Panc1 (cell line): ENCODE measurements at regions not wholly inside any gene's neighbourhood (a gene's known extent, or its start where the extent isn't known, plus 50 kb on each side); places are given as distances from the start of the nearest gene placed in this dataset.

Experiments
- ATAC-seq: fragments of 200-7000 bp; cut with Tn5 transposase; 2 replicates; pipeline ENCODE4 v1.9.1; 2020; ENCODE audit warnings: mild to moderate bottlenecking, moderate library complexity
- BruUV-seq: library from RNA; stranded (reverse); fragments of 400-500 nt; replicated peaks from 2 replicates; lab custom pipeline; 2021; lab: Mats Ljungman, UMichigan
- CTCF ChIA-PET: fragments of 300-600 bp; sonication (Branson Sonifier 250); formaldehyde crosslinking; loops from one replicate; lab custom pipeline; 2022; ENCODE audit warnings: antibody characterized with exemption; lab: Charles Lee
- POLR2A ChIA-PET: fragments of 300-600 bp; sonication (Branson Sonifier 250); formaldehyde crosslinking; loops from one replicate; lab custom pipeline; 2022; ENCODE audit warnings: antibody characterized with exemption; lab: Charles Lee
- DNase-seq: peaks from one replicate; pipeline ENCODE4 v3.0.0-alpha.2; 2010; ENCODE audit warnings: low read depth, low spot score
- H3K27ac ChIP-seq: 2 replicates; pipeline ENCODE4 v1.5.1; 2011; ENCODE audit warnings: mild to moderate bottlenecking, low read length, inconsistent platforms
- H3K27me3 ChIP-seq: fragments of 200-500 bp; sonication (Bioruptor generic); 2 replicates; pipeline ENCODE4 v1.6.0; 2014; ENCODE audit warnings: low read length, inconsistent platforms; ENCODE audit not compliant: control insufficient read depth, insufficient read depth
- H3K36me3 ChIP-seq: fragments of 200-500 bp; sonication (Bioruptor generic); 2 replicates; pipeline ENCODE4 v1.5.1; 2014; ENCODE audit warnings: inconsistent platforms, mild to moderate bottlenecking, low read length, moderate library complexity; ENCODE audit not compliant: control insufficient read depth, insufficient read depth
- H3K4me1 ChIP-seq: 2 replicates; pipeline ENCODE4 v1.5.1; 2011; ENCODE audit warnings: inconsistent platforms, mild to moderate bottlenecking, low read length, moderate library complexity; ENCODE audit not compliant: control insufficient read depth, insufficient read depth
- H3K4me3 ChIP-seq, 2 experiments: 2 replicates each; pipeline ENCODE4 v1.5.1; 2011 to 2012; ENCODE audit warnings: low read depth in 2 of 2, low read length in 2 of 2, mild to moderate bottlenecking in 2 of 2, inconsistent platforms in 1 of 2, moderate library complexity in 1 of 2
- H3K9me3 ChIP-seq: fragments of 200-500 bp; sonication (Bioruptor generic); 2 replicates; pipeline ENCODE4 v1.5.1; 2014; ENCODE audit warnings: low read depth, mild to moderate bottlenecking, inconsistent platforms, low read length, moderate library complexity; ENCODE audit not compliant: control insufficient read depth, insufficient read depth
- POLR2AphosphoS5 ChIP-seq: IDR thresholded peaks from 2 replicates; pipeline ENCODE4 v1.6.1; 2012; ENCODE audit warnings: mild to moderate bottlenecking, low read depth, low read length, moderate library complexity
- SIN3A ChIP-seq: IDR thresholded peaks from 2 replicates; pipeline ENCODE4 v1.6.1; 2012; ENCODE audit warnings: low read depth, mild to moderate bottlenecking, low read length, moderate library complexity, borderline replicate concordance; ENCODE audit not compliant: insufficient read depth
- TCF7L2 ChIP-seq: IDR thresholded peaks from 2 replicates; pipeline ENCODE4 v1.6.1; 2011; ENCODE audit warnings: mild to moderate bottlenecking, low read depth, low read length, inconsistent platforms
- in situ Hi-C: cut with HindIII; loops from 2 replicates; pipeline ENCODE4 v1.10.0; 2016; ENCODE audit warnings: low sequenced_read_pairs, low pct_unique_long_range_greater_than_20kb
- intact Hi-C: fragments of 100-400 bp; cut with micrococcal nuclease; formaldehyde crosslinking; loops from one replicate; pipeline ENCODE4 v1.10.0; 2022; ENCODE audit not compliant: unreplicated experiment
- TF ChIP-seq, protein P1 (sequence below), 2 experiments: IDR thresholded peaks; 2 replicates each; pipeline ENCODE4 v1.6.1; 2011 to 2012; ENCODE audit warnings: low read depth in 2 of 2, control low read depth in 1 of 2, low read length in 1 of 2, mild to moderate bottlenecking in 1 of 2, moderate library complexity in 1 of 2; ENCODE audit not compliant: insufficient read depth in 1 of 2
- TF ChIP-seq, protein P2 (sequence below): fragments of 450-650 bp; IDR thresholded peaks from 2 replicates; pipeline ENCODE4 v1.5.1; 2017; ENCODE audit warnings: mild to moderate bottlenecking

DNA sequence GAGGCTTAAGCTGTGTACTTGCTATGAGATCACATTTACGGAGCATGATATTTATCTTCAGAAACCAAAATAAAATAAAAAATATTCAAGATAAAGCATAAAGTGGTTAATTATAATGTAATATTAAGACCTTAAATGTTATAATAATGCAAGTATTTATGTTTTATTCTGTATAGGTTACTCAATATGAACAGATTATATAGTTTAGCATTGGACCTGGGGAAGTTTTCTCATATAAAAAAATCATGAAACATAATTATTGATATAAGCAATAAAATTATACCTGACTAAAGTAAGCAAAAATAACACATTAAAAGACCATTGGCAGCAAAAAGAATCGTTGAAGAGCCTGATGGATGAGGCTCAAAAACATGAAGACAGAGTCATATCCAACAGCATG lies 516.2 kb downstream of the SLC16A7 start:
- Histone ChIP-seq H3K27me3 (no peaks in the 10 kb centered on the region), H3K4me1 (no peaks in the 10 kb centered on the region), H3K36me3 (no peaks in the 10 kb centered on the region), H3K9me3 (no peaks in the 10 kb centered on the region), H3K4me3 (no peak overlapping the region), H3K27ac (no peak overlapping the region)
- TF ChIP-seq SIN3A, result no peak
- TF ChIP-seq TCF7L2, result no peak
- TF ChIP-seq, protein P1, sequence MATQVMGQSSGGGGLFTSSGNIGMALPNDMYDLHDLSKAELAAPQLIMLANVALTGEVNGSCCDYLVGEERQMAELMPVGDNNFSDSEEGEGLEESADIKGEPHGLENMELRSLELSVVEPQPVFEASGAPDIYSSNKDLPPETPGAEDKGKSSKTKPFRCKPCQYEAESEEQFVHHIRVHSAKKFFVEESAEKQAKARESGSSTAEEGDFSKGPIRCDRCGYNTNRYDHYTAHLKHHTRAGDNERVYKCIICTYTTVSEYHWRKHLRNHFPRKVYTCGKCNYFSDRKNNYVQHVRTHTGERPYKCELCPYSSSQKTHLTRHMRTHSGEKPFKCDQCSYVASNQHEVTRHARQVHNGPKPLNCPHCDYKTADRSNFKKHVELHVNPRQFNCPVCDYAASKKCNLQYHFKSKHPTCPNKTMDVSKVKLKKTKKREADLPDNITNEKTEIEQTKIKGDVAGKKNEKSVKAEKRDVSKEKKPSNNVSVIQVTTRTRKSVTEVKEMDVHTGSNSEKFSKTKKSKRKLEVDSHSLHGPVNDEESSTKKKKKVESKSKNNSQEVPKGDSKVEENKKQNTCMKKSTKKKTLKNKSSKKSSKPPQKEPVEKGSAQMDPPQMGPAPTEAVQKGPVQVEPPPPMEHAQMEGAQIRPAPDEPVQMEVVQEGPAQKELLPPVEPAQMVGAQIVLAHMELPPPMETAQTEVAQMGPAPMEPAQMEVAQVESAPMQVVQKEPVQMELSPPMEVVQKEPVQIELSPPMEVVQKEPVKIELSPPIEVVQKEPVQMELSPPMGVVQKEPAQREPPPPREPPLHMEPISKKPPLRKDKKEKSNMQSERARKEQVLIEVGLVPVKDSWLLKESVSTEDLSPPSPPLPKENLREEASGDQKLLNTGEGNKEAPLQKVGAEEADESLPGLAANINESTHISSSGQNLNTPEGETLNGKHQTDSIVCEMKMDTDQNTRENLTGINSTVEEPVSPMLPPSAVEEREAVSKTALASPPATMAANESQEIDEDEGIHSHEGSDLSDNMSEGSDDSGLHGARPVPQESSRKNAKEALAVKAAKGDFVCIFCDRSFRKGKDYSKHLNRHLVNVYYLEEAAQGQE (IDR thresholded peaks at IDR 0.05; ENCODE audit: insufficient read depth in 1 of 2, low read depth in 2 of 2, low read length in 1 of 2), result no peak
- TF ChIP-seq, protein P2, sequence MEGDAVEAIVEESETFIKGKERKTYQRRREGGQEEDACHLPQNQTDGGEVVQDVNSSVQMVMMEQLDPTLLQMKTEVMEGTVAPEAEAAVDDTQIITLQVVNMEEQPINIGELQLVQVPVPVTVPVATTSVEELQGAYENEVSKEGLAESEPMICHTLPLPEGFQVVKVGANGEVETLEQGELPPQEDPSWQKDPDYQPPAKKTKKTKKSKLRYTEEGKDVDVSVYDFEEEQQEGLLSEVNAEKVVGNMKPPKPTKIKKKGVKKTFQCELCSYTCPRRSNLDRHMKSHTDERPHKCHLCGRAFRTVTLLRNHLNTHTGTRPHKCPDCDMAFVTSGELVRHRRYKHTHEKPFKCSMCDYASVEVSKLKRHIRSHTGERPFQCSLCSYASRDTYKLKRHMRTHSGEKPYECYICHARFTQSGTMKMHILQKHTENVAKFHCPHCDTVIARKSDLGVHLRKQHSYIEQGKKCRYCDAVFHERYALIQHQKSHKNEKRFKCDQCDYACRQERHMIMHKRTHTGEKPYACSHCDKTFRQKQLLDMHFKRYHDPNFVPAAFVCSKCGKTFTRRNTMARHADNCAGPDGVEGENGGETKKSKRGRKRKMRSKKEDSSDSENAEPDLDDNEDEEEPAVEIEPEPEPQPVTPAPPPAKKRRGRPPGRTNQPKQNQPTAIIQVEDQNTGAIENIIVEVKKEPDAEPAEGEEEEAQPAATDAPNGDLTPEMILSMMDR, result no peak
- no peak for TF ChIP-seq POLR2AphosphoS5
- BruUV-seq, result no TSS peak
- DNase-seq (no peak), ATAC-seq (no peak)
- ChIA-PET CTCF (no interaction called here), POLR2A (no interaction called here)
- in situ Hi-C loops (no loop called here), intact Hi-C loops (no loop called here)

DNA sequence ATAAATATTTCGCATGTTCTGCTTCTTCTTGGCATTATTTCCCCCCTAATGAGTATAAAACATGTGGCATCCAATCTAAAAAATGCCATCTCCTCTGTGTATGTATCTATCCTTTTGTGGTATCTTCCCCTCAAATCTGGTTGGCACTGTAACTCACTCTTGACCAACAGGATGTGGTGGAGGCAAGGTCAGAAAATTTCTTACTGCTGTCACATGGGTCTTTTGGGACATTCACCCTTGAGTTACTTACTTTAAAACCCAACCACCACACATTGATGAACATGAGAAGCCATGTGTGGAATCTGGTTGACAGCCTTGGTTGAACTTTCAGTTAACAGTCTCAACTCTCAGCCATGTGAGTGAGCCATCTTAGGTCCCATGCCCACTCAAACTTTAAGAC lies 516.9 kb downstream of the SLC16A7 start:
- TF ChIP-seq, protein P1 (IDR thresholded peaks at IDR 0.05; ENCODE audit: insufficient read depth in 1 of 2, low read depth in 2 of 2, low read length in 1 of 2), result no peak
- TF ChIP-seq SIN3A (no peak), TCF7L2 (no peak), POLR2AphosphoS5 (no peak)
- TF ChIP-seq, protein P2, result no peak
- Histone ChIP-seq H3K27ac (no peak overlapping the region), H3K27me3 (no peaks in the 10 kb centered on the region), H3K4me3 (no peak overlapping the region), H3K9me3 (no peaks in the 10 kb centered on the region), H3K4me1 (no peaks in the 10 kb centered on the region), H3K36me3 (no peaks in the 10 kb centered on the region)
- intact Hi-C loops (no loop called here), in situ Hi-C loops (no loop called here)
- ChIA-PET POLR2A (no interaction called here), CTCF (no interaction called here)
- DNase-seq (no peak), ATAC-seq (no peak)
- BruUV-seq, result no TSS peak
